Mesodermal cell (in vitro differentiated cells): ENCODE measurements at regions not wholly inside any gene's neighbourhood (a gene's known extent, or its start where the extent isn't known, plus 50 kb on each side); places are given as distances from the start of the nearest gene placed in this dataset.

Experiments used
- H3K27ac ChIP-seq: 2 replicates; pipeline ENCODE4 v1.7.0; 2013; ENCODE audit warnings: mild to moderate bottlenecking, low read depth, low read length, moderate library complexity; ENCODE audit not compliant: severe bottlenecking
- H3K36me3 ChIP-seq: 2 replicates; pipeline ENCODE4 v1.7.1; 2013; ENCODE audit warnings: mild to moderate bottlenecking, low read length, moderate library complexity; ENCODE audit not compliant: control insufficient read depth, insufficient read depth
- H3K4me1 ChIP-seq: one replicate; pipeline ENCODE4 v1.7.1; 2013; ENCODE audit warnings: mild to moderate bottlenecking, low read length; ENCODE audit not compliant: insufficient read depth, control insufficient read depth, poor library complexity, severe bottlenecking
- H3K4me3 ChIP-seq: 2 replicates; pipeline ENCODE4 v1.7.0; 2013; ENCODE audit warnings: low read length, control low read depth, mild to moderate bottlenecking; ENCODE audit not compliant: insufficient read depth, poor library complexity, severe bottlenecking; ENCODE audit errors: extremely low read depth
- H3K9me3 ChIP-seq: 2 replicates; pipeline ENCODE4 v1.7.1; 2013; ENCODE audit warnings: mild to moderate bottlenecking, low read length, moderate library complexity; ENCODE audit not compliant: control insufficient read depth
- whole genome bisulfite sequencing, 2 experiments: methylation state at CpG; one replicate each; pipeline ENCODE4 v1.1.5; 2013; ENCODE audit warnings: missing lambda C conversion rate in 2 of 2; ENCODE audit not compliant: insufficient coverage in 2 of 2; 5-methylcytosine and 5-hydroxymethylcytosine counted together

DNA sequence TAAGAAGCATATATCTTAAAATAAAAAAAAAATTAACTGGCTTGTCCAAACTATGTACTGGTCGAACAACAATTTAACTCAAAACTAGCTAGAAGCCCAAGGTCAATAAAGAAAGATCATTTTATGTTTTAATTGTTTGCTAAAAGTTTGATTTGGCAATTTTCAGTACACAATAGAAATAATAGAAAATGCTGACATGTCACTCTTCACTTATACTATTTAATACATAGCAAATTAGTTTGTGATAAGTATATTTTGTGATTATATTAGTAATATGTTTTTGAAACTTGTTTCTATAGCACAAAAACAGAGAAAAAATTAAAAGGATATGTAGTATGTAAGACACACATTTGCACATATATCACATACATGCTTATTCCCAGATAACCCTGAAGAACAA is 1938.6 kb upstream of the PIK3C3 start:
- H3K36me3 ChIP-seq: no peaks in the 10 kb centered on the region
- H3K9me3 ChIP-seq: no peaks in the 10 kb centered on the region
- WGBS, 2 experiments: no CpG with 5 or more reads among the region's 1 CpG
- H3K4me1 ChIP-seq: no peaks in the 10 kb centered on the region
- no peak overlapping the region for H3K27ac ChIP-seq
- H3K4me3 ChIP-seq: no peak overlapping the region

DNA sequence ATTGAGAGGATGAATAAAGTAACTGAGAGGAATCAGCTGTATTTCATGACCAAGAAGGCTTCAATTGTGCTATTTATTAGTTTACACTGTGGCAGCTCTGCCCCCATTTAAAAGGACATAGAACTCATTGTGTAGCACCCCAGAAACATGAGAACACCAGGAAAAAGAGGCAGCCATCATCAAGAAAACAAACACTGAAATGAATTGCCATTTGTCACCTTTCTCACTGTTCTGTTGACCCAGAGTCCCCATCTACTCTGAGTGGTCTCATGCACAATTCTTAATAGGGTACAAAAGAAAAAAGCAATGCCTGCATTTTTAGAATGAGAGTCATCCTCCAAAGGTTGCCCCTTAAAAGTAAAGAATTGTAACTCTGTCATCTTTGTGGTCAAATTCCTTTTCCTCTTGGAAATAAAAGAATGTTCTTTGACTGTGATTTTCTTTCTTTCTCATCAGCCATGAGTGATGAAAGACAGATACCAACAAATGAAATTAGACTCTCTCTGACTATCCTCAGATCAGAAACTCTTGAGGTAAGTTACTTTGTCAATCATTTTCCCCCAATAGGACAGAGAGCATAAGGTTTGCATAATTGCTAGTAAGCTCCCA is 1941.9 kb upstream of the PIK3C3 start:
- Histone ChIP-seq H3K27ac (no peak overlapping the region), H3K4me1 (no peaks in the 10 kb centered on the region), H3K36me3 (no peaks in the 10 kb centered on the region), H3K9me3 (no peaks in the 10 kb centered on the region), H3K4me3 (no peak overlapping the region)

- 80 to 100% methylated on average over 1 of the region's 1 CpG for WGBS, 2 experiments
- H3K36me3 ChIP-seq: no peaks in the 10 kb centered on the region
- H3K9me3 ChIP-seq: no peaks in the 10 kb centered on the region
- H3K27ac ChIP-seq: no peak overlapping the region
- no peak overlapping the region for H3K4me3 ChIP-seq
- H3K4me1 ChIP-seq: no peaks in the 10 kb centered on the region
These were observed 1943.8 kb upstream of the PIK3C3 start for GRCh38 chr18:40011201-40011600.

DNA sequence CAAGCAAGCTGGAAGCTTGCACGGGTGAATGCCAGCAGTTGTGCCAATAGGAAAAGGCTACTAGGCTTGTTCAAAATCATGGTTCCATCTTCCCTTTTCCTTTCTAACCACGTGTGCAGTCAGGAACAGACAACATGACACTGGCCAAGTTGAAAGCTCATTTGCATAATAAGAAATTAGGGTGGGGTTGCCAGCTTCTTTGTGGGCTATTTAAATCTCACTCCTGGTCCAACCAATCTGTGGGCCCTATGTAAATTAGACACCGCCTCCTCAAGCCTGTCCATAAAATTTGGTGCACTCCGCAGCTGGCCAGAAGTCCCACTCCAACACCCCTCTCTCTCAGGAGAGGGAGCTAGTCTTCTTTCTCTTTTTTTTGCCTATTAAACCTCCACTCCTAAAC is 1948.4 kb upstream of the PIK3C3 start:
- 83 to 86% methylated on average over 2 to 3 of the region's 4 CpGs for WGBS, 2 experiments
- no peaks in the 10 kb centered on the region for H3K9me3 ChIP-seq
- no peak overlapping the region for H3K4me3 ChIP-seq
- H3K27ac ChIP-seq: no peak overlapping the region
- no peaks in the 10 kb centered on the region for H3K36me3 ChIP-seq
- no peaks in the 10 kb centered on the region for H3K4me1 ChIP-seq

DNA sequence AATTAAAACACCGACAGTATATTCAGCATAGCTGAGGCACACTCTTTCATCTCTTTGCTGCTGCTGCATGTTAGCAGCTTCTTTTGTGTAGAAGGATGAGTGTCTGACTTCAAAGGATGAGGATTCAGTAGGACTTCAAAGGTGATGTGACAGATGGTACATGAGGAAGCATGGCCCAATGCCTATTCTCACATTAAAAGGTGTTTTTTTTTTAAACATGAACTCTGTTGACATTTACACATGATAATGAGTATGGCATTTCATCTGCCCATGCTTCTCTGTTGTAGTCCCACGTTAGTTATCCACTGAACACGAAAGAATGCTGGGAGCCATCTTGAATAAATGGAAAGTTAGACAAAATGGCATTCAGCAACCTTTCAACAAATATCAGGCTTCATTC is 1950.8 kb upstream of the PIK3C3 start:
- H3K9me3 ChIP-seq: no peaks in the 10 kb centered on the region
- no peaks in the 10 kb centered on the region for H3K4me1 ChIP-seq
- no peaks in the 10 kb centered on the region for H3K36me3 ChIP-seq
- WGBS, 2 experiments: 100% methylated on average over 2 of the region's 3 CpGs
- H3K4me3 ChIP-seq: no peak overlapping the region
- H3K27ac ChIP-seq: no peak overlapping the region

GRCh38 chr18:39998317-39998716 is 1956.7 kb upstream of the PIK3C3 start:
- Histone ChIP-seq H3K9me3 (no peaks in the 10 kb centered on the region), H3K4me1 (peaks cover 4% of the 10 kb centered on the region)
- WGBS, 2 experiments: 95 to 96% methylated on average over 3 to 4 of the region's 6 CpGs

GRCh38 chr18:39994498-39994897 is 1960.5 kb upstream of the PIK3C3 start:
- H3K36me3 ChIP-seq: no peaks in the 10 kb centered on the region
- peaks cover 10% of the 10 kb centered on the region for H3K4me1 ChIP-seq
- H3K4me3 ChIP-seq: no peak overlapping the region
- 100% methylated on average over 1 of the region's 2 CpGs; no CpG with 5 or more reads in 1 of the 2 experiments for WGBS, 2 experiments
- H3K27ac ChIP-seq: no peak overlapping the region
- no peaks in the 10 kb centered on the region for H3K9me3 ChIP-seq

More at GRCh38 chr18:39998317-39998716, 1956.7 kb upstream of the PIK3C3 start:
- Histone ChIP-seq H3K4me3 (no peak overlapping the region), H3K27ac (no peak overlapping the region), H3K36me3 (no peaks in the 10 kb centered on the region)

- no peaks in the 10 kb centered on the region for H3K9me3 ChIP-seq
These were observed 1963.3 kb upstream of the PIK3C3 start for GRCh38 chr18:39991696-39992265.

GRCh38 chr18:39990540-39990939 is 1964.5 kb upstream of the PIK3C3 start:
- H3K27ac ChIP-seq: no peak overlapping the region
- H3K4me1 ChIP-seq: peaks cover 10% of the 10 kb centered on the region
- no peaks in the 10 kb centered on the region for H3K36me3 ChIP-seq
- H3K9me3 ChIP-seq: no peaks in the 10 kb centered on the region
- no peak overlapping the region for H3K4me3 ChIP-seq

More at GRCh38 chr18:39991696-39992265, 1963.3 kb upstream of the PIK3C3 start:
- H3K4me1 ChIP-seq: peaks cover 10% of the 10 kb centered on the region
- 69 to 90% methylated on average over 5 to 6 of the region's 6 CpGs for WGBS, 2 experiments
- no peak overlapping the region for H3K27ac ChIP-seq
- H3K36me3 ChIP-seq: no peaks in the 10 kb centered on the region
- no peak overlapping the region for H3K4me3 ChIP-seq

DNA sequence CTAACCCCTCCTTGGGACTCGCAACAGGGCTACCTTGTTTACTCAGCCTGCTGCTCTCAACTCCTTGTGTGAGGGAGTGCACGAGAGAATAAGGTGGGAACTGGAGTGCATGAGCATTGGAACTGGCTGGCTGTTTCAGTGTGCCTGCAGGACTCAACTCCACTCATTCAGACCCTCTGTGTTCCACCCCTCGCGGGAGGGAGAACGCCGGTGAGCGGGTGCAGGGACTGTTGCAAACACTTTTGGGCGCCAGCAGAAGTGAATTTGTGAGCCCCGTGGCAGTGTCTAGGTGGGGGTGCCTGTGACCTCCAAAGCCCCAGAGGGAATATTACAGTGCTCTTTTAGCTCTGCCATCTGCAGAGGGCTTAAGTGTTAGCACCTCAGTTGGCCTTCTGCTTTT is 1978.3 kb upstream of the PIK3C3 start:
- no peak overlapping the region for H3K4me3 ChIP-seq
- H3K36me3 ChIP-seq: no peaks in the 10 kb centered on the region
- H3K4me1 ChIP-seq: no peaks in the 10 kb centered on the region
- H3K27ac ChIP-seq: no peak overlapping the region
- 95 to 97% methylated on average over 7 to 8 of the region's 9 CpGs for WGBS, 2 experiments
- no peaks in the 10 kb centered on the region for H3K9me3 ChIP-seq

- Histone ChIP-seq H3K4me1 (peaks cover 4% of the 10 kb centered on the region), H3K36me3 (no peaks in the 10 kb centered on the region), H3K4me3 (no peak overlapping the region), H3K27ac (no peak overlapping the region), H3K9me3 (no peaks in the 10 kb centered on the region)
- whole genome bisulfite sequencing, 2 experiments: 91% methylated on average over 3 of the region's 3 CpGs; no CpG with 5 or more reads in 1 of the 2 experiments
These were observed 1982.5 kb upstream of the PIK3C3 start for GRCh38 chr18:39972521-39972920.
